HG03457 (cell line): ENCODE measurements at regions not wholly inside any gene's neighbourhood (a gene's known extent, or its start where the extent isn't known, plus 50 kb on each side); places are given as distances from the start of the nearest gene placed in this dataset.

Source experiments
- ATAC-seq: cut with Tn5 transposase; IDR thresholded peaks from one replicate; pipeline ENCODE4 v1.9.1; 2021; ENCODE audit warnings: moderate number of reproducible peaks; ENCODE audit not compliant: unreplicated experiment

- no peak for ATAC-seq
Observed at GRCh38 chr3:66592016-66592761, 91.4 kb upstream of the LRIG1 start.

GRCh38 chr3:66592927-66593625, 92.3 kb upstream of the LRIG1 start:
- ATAC-seq: no peak

- ATAC-seq: no peak
Observed at GRCh38 chr3:66593978-66594377, 93.2 kb upstream of the LRIG1 start.

GRCh38 chr3:66597308-66597863, 96.6 kb upstream of the LRIG1 start:
- no peak for ATAC-seq

- no peak for ATAC-seq
Observed at GRCh38 chr3:66598168-66598567, 97.3 kb upstream of the LRIG1 start.

- ATAC-seq: no peak
Observed at GRCh38 chr3:66602237-66602636, 101.4 kb upstream of the LRIG1 start.

GRCh38 chr3:66602691-66603090, 101.9 kb upstream of the LRIG1 start:
- ATAC-seq: no peak

GRCh38 chr3:66603151-66603611, 102.4 kb upstream of the LRIG1 start:
- ATAC-seq: no peak

- ATAC-seq: no peak
Observed at GRCh38 chr3:66604481-66604880, 103.7 kb upstream of the LRIG1 start.

- ATAC-seq: no peak
Observed at GRCh38 chr3:66606126-66606525, 105.3 kb upstream of the LRIG1 start.

- ATAC-seq: no peak
Observed at GRCh38 chr3:66606868-66607267, 106.0 kb upstream of the LRIG1 start.

- no peak for ATAC-seq
Observed at GRCh38 chr3:66609660-66610561, 109.1 kb upstream of the LRIG1 start.

- no peak for ATAC-seq
Observed at GRCh38 chr3:66610562-66610909, 109.7 kb upstream of the LRIG1 start.

- ATAC-seq: no peak
Observed at GRCh38 chr3:66615643-66616301, 115.0 kb upstream of the LRIG1 start.

- no peak for ATAC-seq
Observed at GRCh38 chr3:66617351-66617750, 116.5 kb upstream of the LRIG1 start.

- no peak for ATAC-seq
Observed at GRCh38 chr3:66618066-66618465, 117.2 kb upstream of the LRIG1 start.

GRCh38 chr3:66620296-66620695, 119.5 kb upstream of the LRIG1 start:
- no peak for ATAC-seq

GRCh38 chr3:66622756-66623457, 122.1 kb upstream of the LRIG1 start:
- ATAC-seq: no peak

- no peak for ATAC-seq
Observed at GRCh38 chr3:66625505-66626216, 124.8 kb upstream of the LRIG1 start.
